ENCODE measurements at regions not wholly inside any gene's neighbourhood (a gene's known extent, or its start where the extent isn't known, plus 50 kb on each side); places are given as distances from the start of the nearest gene placed in this dataset.
"Not testable (repeated sequence)": the region's sequence is repeated elsewhere in the genome, so short reads cannot be mapped to it uniquely, and the experiment has no call there.

DNA sequence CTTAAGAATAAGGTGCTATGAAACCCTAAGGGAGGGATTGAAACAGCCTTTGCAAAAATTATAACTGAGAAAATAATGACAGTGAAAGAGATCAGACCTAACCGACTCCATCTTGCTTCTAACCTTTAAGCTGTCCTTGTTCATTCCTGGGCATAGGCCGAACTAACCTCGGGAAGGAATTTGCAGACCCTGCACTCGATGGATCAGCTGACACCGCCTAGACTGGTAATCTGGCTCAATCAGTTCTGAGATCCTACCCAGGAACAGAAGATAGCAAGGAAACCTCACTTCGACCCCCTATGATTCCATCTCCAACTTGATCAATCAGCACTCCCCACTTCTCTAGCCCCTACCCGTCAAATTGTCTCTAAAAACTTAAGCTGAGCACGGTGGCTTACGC, 66.6 kb upstream of the GOLGA6L6 start:
- H3K4me3 Mint-ChIP-seq; H3K27me3 Mint-ChIP-seq; H3K9me3 Mint-ChIP-seq; H3K27ac Mint-ChIP-seq; H3K4me1 Mint-ChIP-seq; DNase-seq; intact Hi-C loops (cut with micrococcal nuclease); H3K36me3 Mint-ChIP-seq (ENCODE audit: low read depth): not testable (repeated sequence)

DNA sequence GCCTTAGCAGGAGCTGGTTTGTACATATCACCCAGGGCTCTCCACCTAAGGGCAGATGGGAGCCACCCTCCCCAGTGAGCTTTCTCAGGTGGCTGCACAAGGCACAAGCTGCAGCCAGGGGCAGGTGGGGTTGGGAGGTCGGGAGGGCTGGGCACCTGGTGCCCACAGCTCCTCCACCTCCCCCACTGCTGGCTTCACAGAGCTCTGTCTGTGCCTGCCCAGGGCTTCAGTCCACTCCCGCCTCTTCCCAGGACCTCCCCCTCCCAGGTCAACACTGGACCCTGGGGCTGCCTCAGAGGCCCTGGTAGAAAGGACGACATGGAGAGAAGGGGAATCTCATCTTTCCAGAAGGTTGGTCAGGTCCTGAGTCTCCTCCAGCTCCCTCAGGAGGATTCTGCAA, 55.6 kb upstream of the GOLGA6L6 start:
- H3K4me1 Mint-ChIP-seq; DNase-seq; intact Hi-C loops (cut with micrococcal nuclease); H3K27me3 Mint-ChIP-seq; H3K9me3 Mint-ChIP-seq; H3K36me3 Mint-ChIP-seq (ENCODE audit: low read depth); H3K27ac Mint-ChIP-seq; H3K4me3 Mint-ChIP-seq: not testable (repeated sequence)

DNA sequence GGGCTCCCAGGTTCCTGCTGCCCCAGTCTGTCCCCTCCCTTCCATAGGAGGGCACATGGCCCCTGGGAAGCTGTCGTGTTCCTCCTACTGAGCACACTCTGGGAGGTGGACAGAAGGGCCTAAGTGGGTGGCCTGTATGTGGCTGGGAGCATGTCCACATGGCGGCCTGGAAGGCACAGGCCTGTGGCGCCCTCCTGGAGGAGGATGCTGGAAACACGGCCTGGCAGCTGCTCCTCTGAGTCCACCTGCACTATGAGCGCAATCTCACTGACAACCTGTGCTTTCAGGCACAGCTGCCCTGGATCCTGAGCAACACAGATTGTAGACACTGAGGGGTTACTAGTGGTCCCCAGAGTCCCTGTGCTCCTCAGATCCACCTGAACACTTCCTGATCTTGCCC, 52.6 kb upstream of the GOLGA6L6 start:
- H3K9me3 Mint-ChIP-seq; H3K27me3 Mint-ChIP-seq; intact Hi-C loops (cut with micrococcal nuclease); H3K4me1 Mint-ChIP-seq; DNase-seq; H3K4me3 Mint-ChIP-seq; H3K36me3 Mint-ChIP-seq (ENCODE audit: low read depth); H3K27ac Mint-ChIP-seq: not testable (repeated sequence)

DNA sequence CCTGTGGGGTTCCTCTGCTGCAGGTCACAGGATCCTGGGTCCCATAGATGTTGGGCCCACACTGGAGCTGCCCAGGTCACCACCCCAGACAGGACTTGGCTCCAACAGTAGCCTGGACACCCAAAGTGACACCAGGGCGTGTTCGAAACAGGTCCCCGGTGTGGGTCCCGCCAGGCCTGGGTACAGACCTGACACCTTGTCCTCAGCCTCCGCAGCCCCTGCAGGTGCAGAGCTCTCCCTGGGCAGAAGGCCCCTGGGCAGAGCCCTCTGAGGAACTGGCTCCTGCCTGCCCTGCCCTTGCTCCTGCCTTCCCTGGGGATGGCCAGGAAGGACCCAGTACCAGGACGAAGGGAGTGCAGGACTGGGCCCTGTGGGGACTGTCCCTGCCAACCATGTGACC, 50.3 kb upstream of the GOLGA6L6 start:
- H3K27ac Mint-ChIP-seq; H3K4me1 Mint-ChIP-seq; intact Hi-C loops (cut with micrococcal nuclease); H3K9me3 Mint-ChIP-seq; H3K36me3 Mint-ChIP-seq (ENCODE audit: low read depth); H3K27me3 Mint-ChIP-seq; H3K4me3 Mint-ChIP-seq; DNase-seq: not testable (repeated sequence)

Measured in activated CD4-positive, alpha-beta T cell treated with anti-CD3 and anti-CD28 coated beads, Interleukin-2, amount 10 ng/mL, durations not matched to agents 24 days and 14 days (primary cell).